A673 (cell line): ENCODE measurements at regions not wholly inside any gene's neighbourhood (a gene's known extent, or its start where the extent isn't known, plus 50 kb on each side); places are given as distances from the start of the nearest gene placed in this dataset.
"Not testable (repeated sequence)": the region's sequence is repeated elsewhere in the genome, so short reads cannot be mapped to it uniquely, and the experiment has no call there.

Source experiments
- BruUV-seq: library from RNA; stranded (reverse); fragments of 400-500 nt; replicated peaks from 2 replicates; lab custom pipeline; 2021; lab: Mats Ljungman, UMichigan
- CTCF ChIA-PET: fragments of 300-600 bp; sonication (Branson Sonifier 250); formaldehyde crosslinking; loops from one replicate; lab custom pipeline; 2022; ENCODE audit warnings: antibody characterized with exemption; lab: Charles Lee
- POLR2A ChIA-PET: fragments of 300-600 bp; sonication (Branson Sonifier 250); formaldehyde crosslinking; loops from one replicate; lab custom pipeline; 2022; ENCODE audit warnings: antibody characterized with exemption; ENCODE audit not compliant: low non-redundant PET; lab: Charles Lee
- DNase-seq: peaks from one replicate; pipeline ENCODE4 v3.0.0-alpha.2; 2015; ENCODE audit warnings: low spot score
- H3K27ac ChIP-seq: fragments of 200-600 bp; sonication (generic); 2 replicates; pipeline ENCODE4 v1.5.1; 2016; ENCODE audit warnings: mixed run types, low read depth, mild to moderate bottlenecking, mixed read lengths, antibody characterized with exemption, low read length; ENCODE audit not compliant: poor library complexity, severe bottlenecking
- H3K27me3 ChIP-seq: fragments of 200-600 bp; sonication (generic); replicated peaks from 2 replicates; pipeline ENCODE4 v1.6.1; 2017; ENCODE audit warnings: mixed run types, low read depth, mild to moderate bottlenecking, mixed read lengths, antibody characterized with exemption, low read length; ENCODE audit not compliant: insufficient read depth, poor library complexity
- H3K36me3 ChIP-seq: fragments of 200-600 bp; sonication (generic); 2 replicates; pipeline ENCODE4 v1.6.1; 2016; ENCODE audit warnings: mixed run types, mild to moderate bottlenecking, mixed read lengths, antibody characterized with exemption, low read length; ENCODE audit not compliant: insufficient read depth, poor library complexity, severe bottlenecking
- H3K4me1 ChIP-seq: fragments of 200-600 bp; sonication (generic); 2 replicates; pipeline ENCODE4 v1.6.1; 2017; ENCODE audit warnings: mixed run types, mild to moderate bottlenecking, mixed read lengths, antibody characterized with exemption, low read length; ENCODE audit not compliant: insufficient read depth, poor library complexity, severe bottlenecking
- H3K4me3 ChIP-seq: fragments of 200-600 bp; sonication (generic); 2 replicates; pipeline ENCODE4 v1.5.1; 2016; ENCODE audit warnings: low read depth, mixed run types, mild to moderate bottlenecking, mixed read lengths, low read length; ENCODE audit not compliant: poor library complexity, severe bottlenecking
- H3K9me3 ChIP-seq: fragments of 200-600 bp; sonication (generic); 2 replicates; pipeline ENCODE4 v1.6.1; 2016; ENCODE audit warnings: mixed run types, low read depth, mild to moderate bottlenecking, mixed read lengths, antibody characterized with exemption, low read length; ENCODE audit not compliant: poor library complexity, severe bottlenecking
- EZH2 ChIP-seq: fragments of 200-600 bp; sonication (generic); IDR thresholded peaks from 2 replicates; pipeline ENCODE4 v1.6.1; 2017; ENCODE audit warnings: borderline replicate concordance, low read depth, mild to moderate bottlenecking, mixed read lengths, antibody characterized with exemption, low read length; ENCODE audit not compliant: poor library complexity, severe bottlenecking
- intact Hi-C: fragments of 100-400 bp; cut with micrococcal nuclease; formaldehyde crosslinking; loops from one replicate; pipeline ENCODE4 v1.10.0; 2022; ENCODE audit not compliant: unreplicated experiment
- TF ChIP-seq, protein P1 (sequence below): fragments of 300-800, 200-600 bp; sonication (generic); conservative IDR thresholded peaks from 2 replicates; pipeline ENCODE4 v1.5.1; 2017; ENCODE audit warnings: low read depth, mild to moderate bottlenecking, antibody characterized with exemption, low read length, moderate library complexity, mixed read lengths

DNA sequence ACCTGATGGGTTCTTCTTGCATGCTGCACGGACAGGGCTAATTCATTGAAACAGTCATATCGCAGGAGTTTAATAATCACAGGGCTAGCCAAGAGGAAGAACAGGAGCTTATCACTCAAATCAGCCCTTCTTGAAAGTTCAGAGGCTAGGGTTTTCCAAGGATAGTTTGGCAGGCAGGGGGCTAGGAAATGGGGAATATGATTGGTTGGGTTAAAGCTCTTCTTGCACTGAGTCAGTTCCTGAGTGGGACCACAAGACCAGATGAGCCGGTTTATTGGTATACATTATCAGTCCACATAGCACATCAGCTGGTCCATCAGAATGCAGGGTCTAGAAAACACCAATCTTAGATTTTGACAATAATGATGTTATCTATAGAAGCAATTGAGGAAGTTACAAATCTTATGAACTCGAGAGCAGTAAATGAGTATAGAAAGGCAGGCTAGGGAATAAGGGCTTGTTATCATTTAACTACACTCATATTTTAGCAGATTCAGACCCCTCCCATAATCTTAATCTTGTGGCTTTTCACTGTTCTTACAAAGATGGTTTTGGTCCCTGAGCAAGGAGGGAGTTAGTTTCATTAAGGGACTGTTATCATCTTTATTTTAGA is 58.1 kb upstream of the SLC25A36 start:
- H3K4me1 ChIP-seq = no peaks in the 10 kb centered on the region
- intact Hi-C loops = no loop called here

DNA sequence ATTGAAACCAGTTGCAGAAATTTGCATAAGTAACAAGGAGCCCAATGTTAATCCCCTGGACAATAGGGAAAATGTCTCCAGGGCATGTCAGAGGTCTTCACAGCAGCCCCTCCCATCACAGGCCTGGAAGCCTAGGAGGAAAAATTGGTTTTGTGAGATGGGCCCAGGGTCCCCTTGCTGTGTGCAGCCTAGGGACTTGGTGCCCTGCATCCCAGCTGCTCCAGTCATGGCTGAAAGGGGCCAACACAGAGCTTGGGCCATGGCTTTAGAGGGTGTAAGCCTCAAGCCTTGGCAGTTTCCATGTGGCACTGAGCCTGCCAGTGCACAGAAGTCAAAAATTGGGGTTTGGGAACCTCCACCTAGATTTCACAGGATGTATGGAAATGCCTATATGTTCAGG is 55.9 kb upstream of the SLC25A36 start:
- H3K36me3 ChIP-seq, H3K4me1 ChIP-seq, H3K27ac ChIP-seq, H3K9me3 ChIP-seq, intact Hi-C loops, POLR2A ChIA-PET, BruUV-seq, CTCF ChIA-PET, H3K4me3 ChIP-seq, H3K27me3 ChIP-seq, DNase-seq: not testable (repeated sequence)

More for the DNA sequence above, 58.1 kb upstream of the SLC25A36 start:
- Histone ChIP-seq H3K9me3 (no peaks in the 10 kb centered on the region), H3K4me3 (no peak overlapping the region), H3K36me3 (no peaks in the 10 kb centered on the region), H3K27ac (no peak overlapping the region), H3K27me3 (no peaks in the 10 kb centered on the region)
- BruUV-seq = no TSS peak
- TF ChIP-seq, protein P1, sequence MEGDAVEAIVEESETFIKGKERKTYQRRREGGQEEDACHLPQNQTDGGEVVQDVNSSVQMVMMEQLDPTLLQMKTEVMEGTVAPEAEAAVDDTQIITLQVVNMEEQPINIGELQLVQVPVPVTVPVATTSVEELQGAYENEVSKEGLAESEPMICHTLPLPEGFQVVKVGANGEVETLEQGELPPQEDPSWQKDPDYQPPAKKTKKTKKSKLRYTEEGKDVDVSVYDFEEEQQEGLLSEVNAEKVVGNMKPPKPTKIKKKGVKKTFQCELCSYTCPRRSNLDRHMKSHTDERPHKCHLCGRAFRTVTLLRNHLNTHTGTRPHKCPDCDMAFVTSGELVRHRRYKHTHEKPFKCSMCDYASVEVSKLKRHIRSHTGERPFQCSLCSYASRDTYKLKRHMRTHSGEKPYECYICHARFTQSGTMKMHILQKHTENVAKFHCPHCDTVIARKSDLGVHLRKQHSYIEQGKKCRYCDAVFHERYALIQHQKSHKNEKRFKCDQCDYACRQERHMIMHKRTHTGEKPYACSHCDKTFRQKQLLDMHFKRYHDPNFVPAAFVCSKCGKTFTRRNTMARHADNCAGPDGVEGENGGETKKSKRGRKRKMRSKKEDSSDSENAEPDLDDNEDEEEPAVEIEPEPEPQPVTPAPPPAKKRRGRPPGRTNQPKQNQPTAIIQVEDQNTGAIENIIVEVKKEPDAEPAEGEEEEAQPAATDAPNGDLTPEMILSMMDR = no peak
- no peak for TF ChIP-seq EZH2
- CTCF ChIA-PET = no interaction called here
- DNase-seq = peak; percentile 40
- POLR2A ChIA-PET = no interaction called here
